Stomach (tissue), 4 donors: ENCODE measurements at regions not wholly inside any gene's neighbourhood (a gene's known extent, or its start where the extent isn't known, plus 50 kb on each side); places are given as distances from the start of the nearest gene placed in this dataset.

Experiments
- CTCF ChIP-seq, 7 experiments: fragments of 450-650 bp in 4 of 7; fragments of 200-600 bp in 3 of 7; sonication (generic) in 3 of 7; IDR thresholded peaks; one replicate each; pipeline ENCODE4 v1.5.1; 2016 to 2019; ENCODE audit warnings: antibody characterized with exemption in 7 of 7, control low read depth in 2 of 7, mild to moderate bottlenecking in 1 of 7
- POLR2A ChIP-seq, 4 donors: fragments of 450-650 bp; IDR thresholded peaks; one replicate each; pipeline ENCODE4 v1.6.1; 2016; ENCODE audit warnings: antibody characterized with exemption in 4 of 4, control low read depth in 2 of 4, mild to moderate bottlenecking in 1 of 4, moderate library complexity in 1 of 4

GRCh38 chr4:106753426-106753825 lies 282.7 kb downstream of the DKK2 start:
- no peak for TF ChIP-seq CTCF (IDR thresholded peaks at IDR 0.05)
- TF ChIP-seq POLR2A (IDR thresholded peaks at IDR 0.05): no peak
